Fibroblast of mammary gland (primary cell): ENCODE measurements at regions not wholly inside any gene's neighbourhood (a gene's known extent, or its start where the extent isn't known, plus 50 kb on each side); places are given as distances from the start of the nearest gene placed in this dataset.

ENCODE experiments used
- DNase-seq: peaks from one replicate; pipeline ENCODE4 v3.0.0-alpha.2; 2010; ENCODE audit warnings: low read depth
- H3K4me3 ChIP-seq: 2 replicates; pipeline ENCODE4 v1.5.1; 2011; ENCODE audit warnings: low read depth, mild to moderate bottlenecking, low read length, moderate library complexity; ENCODE audit not compliant: control insufficient read depth
- CTCF ChIP-seq: conservative IDR thresholded peaks from 2 replicates; pipeline ENCODE4 v1.5.1; 2011; ENCODE audit warnings: low read depth, low read length, inconsistent platforms; ENCODE audit not compliant: control insufficient read depth, insufficient read depth

- no peak for TF ChIP-seq CTCF
- no peak overlapping the region for H3K4me3 ChIP-seq
- no peak for DNase-seq
Observed at GRCh38 chr12:115542656-115543055, 734.8 kb downstream of the MED13L start.

- TF ChIP-seq CTCF: no peak
- peak; percentile 51 for DNase-seq
- no peak overlapping the region for H3K4me3 ChIP-seq
Observed at GRCh38 chr12:115541891-115542421, 735.5 kb downstream of the MED13L start.

DNA sequence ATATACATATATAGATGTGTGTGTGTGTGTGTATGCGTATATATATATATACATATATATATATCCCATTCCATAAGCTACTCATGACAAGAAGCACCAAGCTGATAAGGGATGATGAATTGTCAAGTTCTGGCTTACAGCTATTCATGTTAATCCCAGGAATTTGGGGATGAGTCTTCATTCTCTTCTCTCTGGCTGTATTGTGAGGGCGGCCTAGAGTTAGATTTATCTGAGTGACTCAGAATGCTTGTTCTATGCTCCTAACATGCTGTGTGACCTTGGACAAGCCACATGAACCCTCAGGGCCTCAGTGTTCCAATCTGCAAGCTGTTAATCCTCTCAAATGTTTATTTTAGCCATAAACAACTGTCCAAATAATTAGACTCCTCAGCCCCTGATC is 749.0 kb downstream of the MED13L start:
- TF ChIP-seq CTCF: no peak
- DNase-seq: no peak
- no peak overlapping the region for H3K4me3 ChIP-seq

DNA sequence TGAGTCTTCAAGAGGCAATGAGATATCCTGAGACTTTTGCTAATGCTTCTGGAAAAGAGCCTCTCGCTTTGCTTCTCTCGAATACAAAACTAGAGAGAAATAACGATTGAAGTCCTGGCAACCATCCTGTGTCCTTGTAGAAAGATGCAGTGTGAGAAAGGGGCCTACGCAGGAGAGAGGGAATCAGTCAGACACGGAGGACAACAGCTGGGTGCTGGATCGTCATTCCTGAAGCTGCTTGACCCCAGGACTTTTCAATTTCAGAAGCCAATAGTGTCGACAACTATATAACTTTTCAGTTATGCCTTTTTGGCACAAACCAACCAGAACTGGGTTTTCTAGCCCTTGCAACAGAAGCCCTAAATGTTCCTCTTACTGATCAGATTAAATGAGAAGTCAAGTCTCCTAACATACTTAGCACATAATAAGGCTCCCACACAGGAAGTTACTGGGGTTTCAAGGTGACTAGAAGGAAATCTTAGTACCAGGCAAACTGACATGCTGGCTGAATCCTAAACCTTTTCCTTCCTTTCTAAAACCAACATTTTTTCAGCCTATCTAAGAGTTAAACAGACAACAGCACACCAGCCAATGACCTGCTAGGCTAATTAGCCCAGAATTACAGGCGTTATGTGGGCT is 755.6 kb downstream of the MED13L start:
- H3K4me3 ChIP-seq: no peak overlapping the region
- no peak for DNase-seq
- no peak for TF ChIP-seq CTCF

GRCh38 chr12:115519887-115520286 is 757.6 kb downstream of the MED13L start:
- DNase-seq: no peak
- H3K4me3 ChIP-seq: no peak overlapping the region
- no peak for TF ChIP-seq CTCF

DNA sequence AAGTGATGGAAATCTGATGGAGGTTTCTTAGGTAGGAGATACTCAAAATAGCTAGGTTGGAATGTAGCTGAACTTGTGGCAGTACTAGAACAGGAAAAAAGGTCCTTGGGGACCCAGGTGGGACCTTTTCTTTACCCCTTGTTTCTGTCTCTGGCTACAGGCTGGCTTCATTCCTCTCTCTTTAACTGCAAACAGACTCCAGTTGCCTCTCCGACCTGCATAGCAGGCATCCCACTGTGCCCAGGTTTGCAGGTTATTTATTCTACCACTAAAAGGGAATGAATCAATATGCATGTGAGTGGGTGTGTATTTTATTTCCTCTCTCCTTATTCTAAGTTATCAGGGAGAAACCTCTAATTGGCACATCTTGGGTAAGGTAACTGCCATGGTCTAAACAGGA is 758.1 kb downstream of the MED13L start:
- no peak for TF ChIP-seq CTCF
- DNase-seq: no peak
- H3K4me3 ChIP-seq: no peak overlapping the region
